ENCODE measurements at regions not wholly inside any gene's neighbourhood (a gene's known extent, or its start where the extent isn't known, plus 50 kb on each side); places are given as distances from the start of the nearest gene placed in this dataset.

GRCh38 chr4:42344309-42344708 is 53.0 kb upstream of the SHISA3 start:
- Mint-ChIP-seq H3K27ac (no peak overlapping the region), H3K9me3 (no peaks in the 10 kb centered on the region), H3K36me3 (no peaks in the 10 kb centered on the region), H3K4me1 (no peaks in the 10 kb centered on the region), H3K4me3 (no peak overlapping the region), H3K27me3 (peaks cover 4 to 17% of the 10 kb centered on the region in 2 donors)
- POLR2A ChIA-PET, result no interaction called here
- DNase-seq, result no peak
- Histone ChIP-seq H3K27me3 (ENCODE audit: insufficient read depth, low read length, poor library complexity, severe bottlenecking) (no peaks in the 10 kb centered on the region), H3K27ac (ENCODE audit: low read depth, low read length) (no peak overlapping the region), H3K4me3 (ENCODE audit: low read length) (no peak overlapping the region), H3K4me1 (ENCODE audit: insufficient read depth, low read length) (no peaks in the 10 kb centered on the region), H3K9me3 (ENCODE audit: low read length) (no peaks in the 10 kb centered on the region), H3K36me3 (ENCODE audit: insufficient read depth, low read length) (no peaks in the 10 kb centered on the region)
- CTCF ChIA-PET, result no interaction called here

- ChIA-PET CTCF (no interaction called here), POLR2A (no interaction called here)
- Mint-ChIP-seq H3K27ac (no peak overlapping the region), H3K9me3 (no peaks in the 10 kb centered on the region), H3K36me3 (no peaks in the 10 kb centered on the region), H3K4me3 (no peak overlapping the region), H3K27me3 (peaks cover 4 to 18% of the 10 kb centered on the region in 2 donors), H3K4me1 (no peaks in the 10 kb centered on the region)
- no peaks in the 10 kb centered on the region for H3K9me3 ChIP-seq (ENCODE audit: low read length)
- H3K27ac ChIP-seq (ENCODE audit: low read depth, low read length), result no peak overlapping the region
- H3K27me3 ChIP-seq (ENCODE audit: insufficient read depth, low read length, poor library complexity, severe bottlenecking), result no peaks in the 10 kb centered on the region
- no peaks in the 10 kb centered on the region for H3K4me1 ChIP-seq (ENCODE audit: insufficient read depth, low read length)
- H3K4me3 ChIP-seq (ENCODE audit: low read length), result no peak overlapping the region
- H3K36me3 ChIP-seq (ENCODE audit: insufficient read depth, low read length), result no peaks in the 10 kb centered on the region
- DNase-seq, result no peak
Measured at GRCh38 chr4:42344749-42345148, 52.5 kb upstream of the SHISA3 start.

GRCh38 chr4:42345962-42346544 is 51.2 kb upstream of the SHISA3 start:
- Histone ChIP-seq H3K4me3 (ENCODE audit: low read length) (no peak overlapping the region), H3K4me1 (ENCODE audit: insufficient read depth, low read length) (no peaks in the 10 kb centered on the region), H3K9me3 (ENCODE audit: low read length) (no peaks in the 10 kb centered on the region), H3K27ac (ENCODE audit: low read depth, low read length) (no peak overlapping the region), H3K36me3 (ENCODE audit: insufficient read depth, low read length) (no peaks in the 10 kb centered on the region), H3K27me3 (ENCODE audit: insufficient read depth, low read length, poor library complexity, severe bottlenecking) (no peaks in the 10 kb centered on the region)
- DNase-seq, result no peak
- POLR2A ChIA-PET, result no interaction called here
- CTCF ChIA-PET, result no interaction called here
- Mint-ChIP-seq H3K27me3 (peaks cover 6 to 27% of the 10 kb centered on the region in 2 donors), H3K36me3 (no peaks in the 10 kb centered on the region), H3K4me1 (no peaks in the 10 kb centered on the region), H3K9me3 (peaks cover 0 to 2% (median 0%) of the 10 kb centered on the region in 5 donors), H3K27ac (no peak overlapping the region), H3K4me3 (no peak overlapping the region)

- no peaks in the 10 kb centered on the region for H3K4me1 ChIP-seq (ENCODE audit: insufficient read depth, low read length)
- peaks cover 0 to 2% (median 0%) of the 10 kb centered on the region in 5 donors for H3K9me3 Mint-ChIP-seq
- H3K4me3 Mint-ChIP-seq, result no peak overlapping the region
- no peak for DNase-seq
- H3K27me3 Mint-ChIP-seq, result peaks cover 6 to 33% of the 10 kb centered on the region in 2 donors
- POLR2A ChIA-PET, result no interaction called here
- H3K36me3 Mint-ChIP-seq, result no peaks in the 10 kb centered on the region
- CTCF ChIA-PET, result no interaction called here
- H3K4me1 Mint-ChIP-seq, result no peaks in the 10 kb centered on the region
- H3K9me3 ChIP-seq (ENCODE audit: low read length), result no peaks in the 10 kb centered on the region
- no peaks in the 10 kb centered on the region for H3K36me3 ChIP-seq (ENCODE audit: insufficient read depth, low read length)
- H3K27ac ChIP-seq (ENCODE audit: low read depth, low read length), result no peak overlapping the region
- no peak overlapping the region for H3K27ac Mint-ChIP-seq
- no peak overlapping the region for H3K4me3 ChIP-seq (ENCODE audit: low read length)
- H3K27me3 ChIP-seq (ENCODE audit: insufficient read depth, low read length, poor library complexity, severe bottlenecking), result no peaks in the 10 kb centered on the region
Measured at GRCh38 chr4:42347076-42347475, 50.2 kb upstream of the SHISA3 start.

Data from CD8-positive, alpha-beta memory T cell (primary cell).